GM12873 (cell line): ENCODE measurements at regions not wholly inside any gene's neighbourhood (a gene's known extent, or its start where the extent isn't known, plus 50 kb on each side); places are given as distances from the start of the nearest gene placed in this dataset.

Source experiments
- CTCF ChIP-seq: IDR thresholded peaks from 2 replicates; pipeline ENCODE4 v1.5.1; 2012; ENCODE audit warnings: low read depth, mild to moderate bottlenecking, moderate library complexity, low read length, control low read depth; ENCODE audit not compliant: insufficient read depth; ENCODE audit errors: missing control alignments

- no peak for TF ChIP-seq CTCF
Measured at GRCh38 chr10:126754966-126755365, 84.5 kb upstream of the C10orf90 start.

- no peak for TF ChIP-seq CTCF
Measured at GRCh38 chr10:126758867-126759266, 88.4 kb upstream of the C10orf90 start.

GRCh38 chr10:126759531-126759930 is 89.0 kb upstream of the C10orf90 start:
- TF ChIP-seq CTCF: no peak

- no peak for TF ChIP-seq CTCF
Measured at GRCh38 chr10:126770809-126771208, 100.3 kb upstream of the C10orf90 start.

- TF ChIP-seq CTCF: no peak
Measured at GRCh38 chr10:126776168-126776567, 105.7 kb upstream of the C10orf90 start.

- no peak for TF ChIP-seq CTCF
Measured at GRCh38 chr10:126777714-126778113, 107.2 kb upstream of the C10orf90 start.

GRCh38 chr10:126781450-126782216 is 111.1 kb upstream of the C10orf90 start:
- no peak for TF ChIP-seq CTCF
